ENCODE measurements at regions not wholly inside any gene's neighbourhood (a gene's known extent, or its start where the extent isn't known, plus 50 kb on each side); places are given as distances from the start of the nearest gene placed in this dataset.

DNA sequence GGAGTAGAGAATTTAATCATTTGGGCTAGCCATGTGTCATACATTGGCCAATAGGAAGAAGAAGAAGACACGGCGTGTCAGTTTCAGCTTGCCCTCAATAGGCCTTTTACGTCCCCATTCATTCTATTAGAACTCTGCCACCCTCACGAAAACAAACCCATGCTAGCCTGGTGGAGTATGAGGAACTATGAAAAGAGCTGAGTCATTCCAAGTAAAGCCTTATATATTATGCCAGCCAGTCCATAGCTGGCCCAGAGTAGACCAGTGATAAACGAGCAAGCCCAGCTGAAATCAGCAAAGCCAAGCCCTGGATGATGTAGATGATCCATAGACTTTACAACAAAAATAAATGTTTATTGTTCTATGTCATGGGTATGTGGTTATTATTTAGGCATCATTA lies 895.1 kb downstream of the TLE1 start:
- TF ChIP-seq, protein P1, sequence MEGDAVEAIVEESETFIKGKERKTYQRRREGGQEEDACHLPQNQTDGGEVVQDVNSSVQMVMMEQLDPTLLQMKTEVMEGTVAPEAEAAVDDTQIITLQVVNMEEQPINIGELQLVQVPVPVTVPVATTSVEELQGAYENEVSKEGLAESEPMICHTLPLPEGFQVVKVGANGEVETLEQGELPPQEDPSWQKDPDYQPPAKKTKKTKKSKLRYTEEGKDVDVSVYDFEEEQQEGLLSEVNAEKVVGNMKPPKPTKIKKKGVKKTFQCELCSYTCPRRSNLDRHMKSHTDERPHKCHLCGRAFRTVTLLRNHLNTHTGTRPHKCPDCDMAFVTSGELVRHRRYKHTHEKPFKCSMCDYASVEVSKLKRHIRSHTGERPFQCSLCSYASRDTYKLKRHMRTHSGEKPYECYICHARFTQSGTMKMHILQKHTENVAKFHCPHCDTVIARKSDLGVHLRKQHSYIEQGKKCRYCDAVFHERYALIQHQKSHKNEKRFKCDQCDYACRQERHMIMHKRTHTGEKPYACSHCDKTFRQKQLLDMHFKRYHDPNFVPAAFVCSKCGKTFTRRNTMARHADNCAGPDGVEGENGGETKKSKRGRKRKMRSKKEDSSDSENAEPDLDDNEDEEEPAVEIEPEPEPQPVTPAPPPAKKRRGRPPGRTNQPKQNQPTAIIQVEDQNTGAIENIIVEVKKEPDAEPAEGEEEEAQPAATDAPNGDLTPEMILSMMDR (IDR thresholded peaks at IDR 0.05; ENCODE audit: control extremely low read depth in 1 of 3, insufficient read depth in 1 of 3, low read depth in 1 of 3, low read length in 3 of 3) = no peak
- no peak for TF ChIP-seq POLR2A (IDR thresholded peaks at IDR 0.05; ENCODE audit: control extremely low read depth in 1 of 2, low read depth in 2 of 2, low read length in 2 of 2)
- no peak for TF ChIP-seq GABPA (IDR thresholded peaks at IDR 0.05; ENCODE audit: borderline replicate concordance, insufficient read depth, low read length)
- TF ChIP-seq TEAD4 (IDR thresholded peaks at IDR 0.05; ENCODE audit: low read depth, low read length) = no peak
- no peak for TF ChIP-seq TAF1 (IDR thresholded peaks at IDR 0.05; ENCODE audit: low read depth, low read length)
